Muscle of leg (tissue), 3 donors: ENCODE measurements at regions not wholly inside any gene's neighbourhood (a gene's known extent, or its start where the extent isn't known, plus 50 kb on each side); places are given as distances from the start of the nearest gene placed in this dataset.
A peak's percentile ranks its signal among the peaks of the same experiment; 100 is the strongest.
"Not testable (repeated sequence)": the region's sequence is repeated elsewhere in the genome, so short reads cannot be mapped to it uniquely, and the experiment has no call there.

ENCODE experiments used
- DNase-seq: peaks from one replicate; pipeline ENCODE4 v3.0.0; 2013
- H3K27ac ChIP-seq: one replicate; pipeline ENCODE4 v1.5.1; 2013; ENCODE audit warnings: mild to moderate bottlenecking, low read length, control low read depth
- H3K27me3 ChIP-seq: one replicate; pipeline ENCODE4 v1.6.1; 2013; ENCODE audit warnings: low read length; ENCODE audit not compliant: control insufficient read depth, insufficient read depth
- H3K36me3 ChIP-seq: one replicate; pipeline ENCODE4 v1.6.1; 2013; ENCODE audit warnings: low read length; ENCODE audit not compliant: control insufficient read depth, insufficient read depth
- H3K4me1 ChIP-seq: one replicate; pipeline ENCODE4 v1.6.1; 2013; ENCODE audit warnings: low read length; ENCODE audit not compliant: control insufficient read depth, insufficient read depth
- H3K4me3 ChIP-seq: one replicate; pipeline ENCODE4 v1.5.1; 2013; ENCODE audit warnings: low read length, control low read depth
- H3K9me3 ChIP-seq: replicated peaks from 2 replicates; pipeline ENCODE4 v1.6.1; 2013; ENCODE audit warnings: low read depth, low read length; ENCODE audit not compliant: control insufficient read depth
- WGBS: methylation state at CpG from one replicate; pipeline ENCODE4 v1.1.5; 2013; ENCODE audit warnings: missing lambda C conversion rate; ENCODE audit not compliant: insufficient coverage; 5-methylcytosine and 5-hydroxymethylcytosine counted together

DNA sequence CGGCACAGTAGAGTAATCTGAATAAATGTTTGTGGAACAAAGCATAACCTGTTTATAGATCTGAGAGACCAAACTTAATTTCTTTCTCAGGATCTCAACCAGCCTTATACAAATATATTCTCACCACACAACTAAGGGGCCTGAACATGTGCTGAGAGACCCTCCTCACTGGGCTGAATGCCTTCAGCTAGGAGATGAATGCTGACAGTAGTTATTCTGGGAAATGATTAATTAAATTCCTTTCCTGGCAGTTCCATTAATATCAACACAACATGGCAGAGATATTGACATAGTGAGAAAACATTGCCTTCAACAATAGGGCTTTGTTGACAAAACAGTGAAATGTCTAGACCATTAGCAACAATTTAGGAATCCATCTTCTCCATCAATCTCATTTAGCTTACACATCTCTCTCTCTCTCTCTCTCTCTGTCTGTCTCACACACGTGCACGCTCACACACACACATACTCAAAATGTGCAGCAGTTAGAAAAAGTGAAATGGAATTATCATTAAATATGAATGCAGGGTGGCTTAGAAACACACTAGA, 780.8 kb upstream of the CDH8 start:
- H3K4me1 ChIP-seq = no peaks in the 10 kb centered on the region
- H3K27ac ChIP-seq = no peak overlapping the region
- H3K9me3 ChIP-seq = no peaks in the 10 kb centered on the region
- no peak overlapping the region for H3K4me3 ChIP-seq
- H3K27me3 ChIP-seq = no peaks in the 10 kb centered on the region
- no CpG with 5 or more reads among the region's 3 CpGs for WGBS
- no peaks in the 10 kb centered on the region for H3K36me3 ChIP-seq
- DNase-seq = no peak

DNA sequence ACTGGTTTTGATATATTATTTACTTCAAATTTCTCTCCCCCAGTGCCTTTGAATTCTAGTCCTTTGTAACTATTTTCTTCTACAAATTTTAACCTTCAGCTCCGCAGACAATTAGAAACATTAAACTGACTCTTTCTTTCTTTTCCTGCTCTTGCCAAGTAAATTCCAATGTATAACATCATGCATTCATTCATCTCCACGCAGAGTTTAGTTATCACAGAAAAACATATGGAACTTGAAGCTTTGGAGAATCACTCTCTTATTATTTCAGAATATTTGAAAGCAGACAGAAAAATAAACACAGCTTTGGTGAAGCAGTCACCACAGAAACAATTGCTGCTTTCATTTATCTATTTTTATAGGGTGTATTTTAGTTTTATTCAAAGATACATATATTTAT, 778.7 kb upstream of the CDH8 start:
- WGBS = 40% methylated on average over 1 of the region's 2 CpGs
- Histone ChIP-seq H3K9me3 (no peaks in the 10 kb centered on the region), H3K27ac (no peak overlapping the region), H3K27me3 (no peaks in the 10 kb centered on the region), H3K4me3 (no peak overlapping the region), H3K36me3 (no peaks in the 10 kb centered on the region), H3K4me1 (no peaks in the 10 kb centered on the region)
- DNase-seq = peak; percentile 8

DNA sequence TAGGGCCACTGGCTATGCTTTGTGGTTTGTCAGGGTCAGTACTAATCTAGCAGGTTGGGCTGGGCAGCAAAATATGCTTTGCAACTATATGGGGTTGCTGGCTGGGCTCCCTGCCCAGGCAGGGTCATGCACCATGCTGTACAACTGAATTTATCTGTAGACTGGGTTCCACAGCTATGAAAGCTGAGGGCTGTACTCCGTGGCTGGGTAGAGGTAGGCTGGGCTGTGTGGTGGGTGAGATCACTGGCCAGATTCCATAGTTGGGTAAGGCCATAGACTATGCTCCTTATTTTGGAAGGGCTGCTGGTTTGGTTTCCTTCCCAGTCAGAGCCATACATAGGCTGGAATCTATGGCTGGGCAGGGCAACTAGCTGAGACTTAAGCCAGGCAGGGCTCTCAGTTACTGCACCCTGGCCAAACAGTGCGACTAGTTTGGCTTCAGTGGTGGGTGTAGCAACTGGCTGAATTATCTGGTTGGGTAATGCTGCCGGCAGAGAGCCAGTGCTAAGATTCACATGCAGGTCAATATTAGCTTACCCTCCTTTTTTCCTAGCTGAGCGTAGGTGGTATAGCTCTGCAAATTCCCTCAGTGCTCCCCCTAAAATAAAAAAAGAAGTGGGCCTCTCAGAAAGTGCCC, 769.1 kb upstream of the CDH8 start:
- peak; percentile 5 for DNase-seq
- Histone ChIP-seq H3K27me3 (no peaks in the 10 kb centered on the region), H3K4me3 (no peak overlapping the region), H3K27ac (no peak overlapping the region), H3K4me1 (no peaks in the 10 kb centered on the region), H3K36me3 (no peaks in the 10 kb centered on the region), H3K9me3 (no peaks in the 10 kb centered on the region)
- WGBS = 57% methylated on average over 1 of the region's 4 CpGs

DNA sequence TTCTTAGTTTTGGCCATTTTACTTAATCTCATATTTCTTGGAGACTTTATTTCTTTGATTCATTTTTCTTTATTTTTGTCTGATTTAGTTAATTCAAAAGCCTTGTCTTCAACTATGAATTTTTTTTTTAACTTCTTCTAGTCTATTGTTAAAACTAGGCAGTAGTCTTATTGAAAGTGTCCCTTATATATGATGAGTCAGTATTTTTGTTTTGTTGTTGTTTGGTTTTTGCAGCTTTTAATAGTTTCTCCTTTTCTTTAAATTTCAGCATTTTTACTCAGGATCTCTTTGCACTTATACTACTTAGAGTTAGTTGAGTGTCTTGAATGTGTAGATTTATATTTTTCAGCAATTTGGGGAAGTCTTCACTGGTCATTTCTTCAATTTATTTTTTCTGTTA, 758.5 kb upstream of the CDH8 start:
- no peak overlapping the region for H3K4me3 ChIP-seq
- no peak for DNase-seq
- H3K36me3 ChIP-seq = no peaks in the 10 kb centered on the region
- no peaks in the 10 kb centered on the region for H3K9me3 ChIP-seq
- no peaks in the 10 kb centered on the region for H3K27me3 ChIP-seq
- H3K27ac ChIP-seq = no peak overlapping the region
- H3K4me1 ChIP-seq = no peaks in the 10 kb centered on the region

DNA sequence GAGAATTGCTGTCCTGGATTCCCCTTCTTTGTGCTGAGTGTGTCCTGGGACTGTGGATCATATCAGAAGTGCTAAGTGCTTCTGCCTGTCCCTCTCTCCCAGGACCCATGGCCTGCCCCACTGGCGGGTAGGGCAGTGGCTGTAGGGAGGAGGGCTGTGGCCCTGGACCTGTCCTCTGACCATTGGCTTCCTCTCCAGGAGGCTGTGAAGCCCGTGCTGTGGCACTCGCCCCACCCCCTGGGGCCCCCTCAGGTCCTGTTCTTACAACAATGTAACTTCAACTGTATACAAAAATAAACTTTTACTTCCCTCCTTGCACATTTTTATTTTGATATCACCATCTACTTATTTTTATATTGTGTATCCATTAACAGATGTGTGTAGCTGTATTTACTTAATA, 743.8 kb upstream of the CDH8 start:
- no CpG with 5 or more reads among the region's 3 CpGs for WGBS
- not testable (repeated sequence) for H3K36me3 ChIP-seq, H3K27me3 ChIP-seq, DNase-seq, H3K27ac ChIP-seq, H3K4me3 ChIP-seq, H3K4me1 ChIP-seq, H3K9me3 ChIP-seq

DNA sequence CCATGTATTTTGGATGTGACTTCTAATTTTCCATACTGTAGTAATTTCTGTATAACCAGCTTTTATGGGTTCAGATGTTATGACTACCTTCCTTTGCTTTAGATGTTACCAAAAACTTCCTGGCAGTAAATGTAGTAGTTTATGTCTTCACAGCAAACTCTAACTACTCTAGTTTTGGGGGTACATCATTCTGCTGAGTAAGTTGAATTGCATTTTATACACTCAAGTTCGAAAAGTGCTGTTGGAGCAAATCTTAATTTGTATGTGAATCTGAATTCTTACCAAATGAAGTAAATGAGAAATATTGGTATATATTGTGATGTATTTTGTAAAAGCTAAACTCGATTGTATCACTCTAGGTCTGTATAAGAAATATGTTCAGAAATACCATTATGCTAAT, 728.3 kb upstream of the CDH8 start:
- no peak overlapping the region for H3K4me3 ChIP-seq
- no peaks in the 10 kb centered on the region for H3K36me3 ChIP-seq
- H3K27ac ChIP-seq = no peak overlapping the region
- no peaks in the 10 kb centered on the region for H3K27me3 ChIP-seq
- H3K4me1 ChIP-seq = no peaks in the 10 kb centered on the region
- WGBS = no CpG with 5 or more reads among the region's 2 CpGs
- H3K9me3 ChIP-seq = no peaks in the 10 kb centered on the region
- DNase-seq = no peak

DNA sequence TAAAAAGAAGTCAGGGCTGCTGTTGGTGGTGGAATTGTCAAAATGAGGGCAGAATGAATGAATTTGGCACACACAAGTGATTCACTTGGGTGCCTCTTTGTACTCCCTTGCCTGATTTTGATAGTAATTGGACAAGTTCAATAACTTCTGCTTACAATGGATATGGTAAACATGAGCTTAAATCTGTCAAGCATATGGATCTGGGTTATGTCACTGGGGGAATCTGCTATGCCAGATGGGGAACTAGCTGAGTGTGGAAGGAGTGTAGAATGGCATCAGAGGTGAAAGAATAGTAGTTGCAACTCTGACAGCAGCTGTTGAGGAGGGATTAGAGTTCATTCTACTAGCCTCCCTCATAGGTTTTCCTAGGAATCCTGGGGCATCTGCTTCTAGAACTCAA, 724.2 kb upstream of the CDH8 start:
- no peak overlapping the region for H3K27ac ChIP-seq
- H3K27me3 ChIP-seq = no peaks in the 10 kb centered on the region
- no peaks in the 10 kb centered on the region for H3K4me1 ChIP-seq
- H3K36me3 ChIP-seq = no peaks in the 10 kb centered on the region
- DNase-seq = no peak
- no peak overlapping the region for H3K4me3 ChIP-seq
- no peaks in the 10 kb centered on the region for H3K9me3 ChIP-seq

DNA sequence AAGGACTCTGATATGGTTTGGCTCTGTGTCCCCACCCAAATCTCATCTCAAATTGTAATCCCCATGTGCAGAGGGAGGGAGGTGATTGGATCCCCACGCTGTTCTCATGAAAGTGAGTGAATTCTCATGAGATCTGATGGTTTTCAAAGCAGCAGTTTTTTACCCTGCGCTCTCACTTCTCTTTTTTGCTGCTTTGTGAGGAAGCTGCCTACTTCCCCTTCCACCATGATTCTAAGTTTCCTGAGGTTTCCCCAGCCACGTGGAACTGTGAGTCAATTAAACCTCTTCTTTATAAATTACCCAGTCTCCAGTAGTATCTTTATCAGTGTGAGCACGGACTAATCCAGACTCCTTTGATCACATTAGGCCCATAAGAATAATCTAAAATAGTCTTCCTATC, 719.7 kb upstream of the CDH8 start:
- no peak for DNase-seq
- Histone ChIP-seq H3K27me3 (no peaks in the 10 kb centered on the region), H3K4me1 (no peaks in the 10 kb centered on the region), H3K9me3 (no peaks in the 10 kb centered on the region), H3K27ac (no peak overlapping the region), H3K4me3 (no peak overlapping the region), H3K36me3 (no peaks in the 10 kb centered on the region)
- 75% methylated on average over 1 of the region's 4 CpGs for WGBS

DNA sequence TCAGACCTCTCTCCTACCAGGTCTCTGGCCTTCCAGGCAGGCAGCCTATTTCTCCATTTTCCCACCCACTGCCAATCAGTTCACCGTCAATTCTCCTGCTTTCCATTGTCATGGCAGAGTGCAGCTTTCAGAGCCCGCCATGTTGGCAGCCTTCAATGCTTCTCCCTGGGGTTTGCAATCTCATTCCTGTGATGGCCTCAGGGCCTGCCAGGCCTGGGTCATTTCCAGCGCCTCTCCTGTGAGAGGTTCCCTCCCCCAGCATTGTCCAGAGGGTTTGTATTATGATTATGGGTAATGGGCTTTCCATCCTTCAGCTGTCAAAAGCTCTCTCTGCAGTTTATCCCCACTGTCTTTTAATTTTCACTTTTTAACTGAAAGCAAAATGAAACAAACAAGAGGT, 716.6 kb upstream of the CDH8 start:
- 83% methylated on average over 2 of the region's 3 CpGs for WGBS
- no peak overlapping the region for H3K4me3 ChIP-seq

DNA sequence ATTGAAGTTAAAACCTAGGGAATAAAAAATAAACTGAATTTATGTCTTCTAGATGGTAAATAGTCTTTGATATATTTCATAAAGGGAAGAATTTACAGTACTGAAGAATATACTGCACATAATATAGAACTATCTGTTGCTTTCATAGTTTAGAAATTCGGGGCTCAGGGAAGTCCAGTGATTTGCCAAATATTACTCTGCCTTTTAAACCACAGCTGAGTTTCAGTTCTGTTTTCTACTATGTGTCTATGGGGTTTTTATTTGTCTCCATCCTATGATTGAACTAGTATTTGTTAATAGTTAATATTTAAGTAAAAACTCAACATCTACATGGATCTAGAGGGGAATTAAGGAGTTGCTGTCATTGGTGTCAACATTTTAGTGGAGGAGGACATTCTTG, 715.0 kb upstream of the CDH8 start:
- no peaks in the 10 kb centered on the region for H3K27me3 ChIP-seq
- no CpG with 5 or more reads among the region's 1 CpG for WGBS
- H3K9me3 ChIP-seq = no peaks in the 10 kb centered on the region
- no peaks in the 10 kb centered on the region for H3K36me3 ChIP-seq
- H3K4me3 ChIP-seq = no peak overlapping the region
- H3K4me1 ChIP-seq = no peaks in the 10 kb centered on the region
- no peak for DNase-seq
- H3K27ac ChIP-seq = no peak overlapping the region

More for the DNA sequence above, 716.6 kb upstream of the CDH8 start:
- H3K27me3 ChIP-seq = no peaks in the 10 kb centered on the region
- H3K9me3 ChIP-seq = no peaks in the 10 kb centered on the region
- no peak for DNase-seq
- H3K4me1 ChIP-seq = no peaks in the 10 kb centered on the region
- H3K27ac ChIP-seq = no peak overlapping the region
- no peaks in the 10 kb centered on the region for H3K36me3 ChIP-seq

DNA sequence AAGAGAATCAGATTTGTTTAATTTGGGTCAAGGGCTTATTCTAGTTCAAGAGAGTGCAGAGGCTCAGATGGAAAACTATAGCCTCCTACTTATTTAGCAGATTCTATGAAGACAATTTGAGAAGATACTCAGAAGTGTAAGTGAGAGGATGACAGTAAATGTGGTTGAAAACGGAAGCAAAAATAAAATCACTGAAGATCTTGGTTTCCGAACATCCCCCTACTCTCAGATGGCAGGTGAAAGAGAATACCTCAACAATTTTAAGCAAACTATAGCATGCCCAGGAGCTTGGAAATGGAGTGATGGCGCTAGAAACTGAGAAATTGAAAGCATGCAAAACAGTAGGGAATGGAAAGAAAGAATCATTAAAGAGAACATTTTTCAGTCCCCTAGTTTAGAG, 705.5 kb upstream of the CDH8 start:
- H3K4me1 ChIP-seq = peaks cover 3% of the 10 kb centered on the region

More for the DNA sequence above, 705.5 kb upstream of the CDH8 start:
- no peaks in the 10 kb centered on the region for H3K36me3 ChIP-seq
- no peaks in the 10 kb centered on the region for H3K9me3 ChIP-seq
- no peaks in the 10 kb centered on the region for H3K27me3 ChIP-seq
- H3K4me3 ChIP-seq = no peak overlapping the region
- no peak for DNase-seq
- no peak overlapping the region for H3K27ac ChIP-seq
- WGBS = no CpG with 5 or more reads among the region's 3 CpGs
